Common myeloid progenitor, CD34-positive (primary cell): ENCODE measurements at regions not wholly inside any gene's neighbourhood (a gene's known extent, or its start where the extent isn't known, plus 50 kb on each side); places are given as distances from the start of the nearest gene placed in this dataset.
A peak's percentile ranks its signal among the peaks of the same experiment; 100 is the strongest.

Experiments
- CTCF ChIA-PET: fragments of 350-600 bp; sonication (Branson Sonifier 250); formaldehyde crosslinking; loops from one replicate; lab custom pipeline; 2021; ENCODE audit warnings: antibody characterized with exemption; lab: Charles Lee
- POLR2A ChIA-PET: fragments of 350-600 bp; sonication (Branson Sonifier 250); formaldehyde crosslinking; loops from one replicate; lab custom pipeline; 2021; ENCODE audit warnings: antibody characterized with exemption; lab: Charles Lee
- DNase-seq, 3 donors: peaks; one replicate each; pipeline versions ENCODE4 v3.0.0 to v3.0.0-alpha.2; 2013
- H3K27ac ChIP-seq, 2 experiments: 1 replicate in 1 of 2; 2 replicates in 1 of 2; pipeline ENCODE4 v1.7.0; 2013; ENCODE audit warnings: inconsistent platforms in 2 of 2, low read length in 2 of 2, mild to moderate bottlenecking in 2 of 2, low read depth in 1 of 2, moderate library complexity in 1 of 2; ENCODE audit not compliant: severe bottlenecking in 2 of 2, insufficient read depth in 1 of 2, poor library complexity in 1 of 2
- H3K27me3 ChIP-seq, 5 experiments: replicated peaks in 2 of 5; 1 replicate in 3 of 5; 2 replicates in 2 of 5; pipeline versions ENCODE4 v1.6.1 to v1.7.0; 2013; ENCODE audit warnings: low read length in 4 of 5, mild to moderate bottlenecking in 2 of 5, moderate library complexity in 2 of 5, inconsistent platforms in 1 of 5; ENCODE audit not compliant: insufficient read depth in 5 of 5, control insufficient read depth in 4 of 5
- H3K36me3 ChIP-seq, 4 experiments: 1 replicate in 2 of 4; 2 replicates in 2 of 4; pipeline versions ENCODE4 v1.6.1 to v1.7.0; 2013; ENCODE audit warnings: low read length in 3 of 4, control low read depth in 1 of 4, mild to moderate bottlenecking in 1 of 4; ENCODE audit not compliant: control insufficient read depth in 4 of 4, insufficient read depth in 4 of 4
- H3K4me1 ChIP-seq, 4 experiments: 1 replicate in 3 of 4; 2 replicates in 1 of 4; pipeline versions ENCODE4 v1.6.1 to v1.7.1; 2013; ENCODE audit warnings: low read length in 3 of 4, mild to moderate bottlenecking in 3 of 4, control low read depth in 1 of 4, inconsistent platforms in 1 of 4, moderate library complexity in 1 of 4; ENCODE audit not compliant: control insufficient read depth in 4 of 4, insufficient read depth in 4 of 4; ENCODE audit errors: control extremely low read depth in 1 of 4
- H3K4me3 ChIP-seq, 7 experiments: 1 replicate in 4 of 7; 2 replicates in 3 of 7; pipeline versions ENCODE4 v1.5.1 to v1.7.0; 2013; ENCODE audit warnings: mild to moderate bottlenecking in 7 of 7, low read length in 6 of 7, moderate library complexity in 6 of 7, inconsistent platforms in 2 of 7, low read depth in 2 of 7, control low read depth in 1 of 7; ENCODE audit not compliant: insufficient read depth in 4 of 7, control insufficient read depth in 1 of 7; ENCODE audit errors: extremely low read depth in 1 of 7
- H3K9me3 ChIP-seq, 5 experiments: 1 replicate in 4 of 5; 2 replicates in 1 of 5; pipeline versions ENCODE4 v1.6.1 to v1.7.1; 2013; ENCODE audit warnings: low read length in 4 of 5, mild to moderate bottlenecking in 2 of 5, inconsistent platforms in 1 of 5, low read depth in 1 of 5, moderate library complexity in 1 of 5; ENCODE audit not compliant: control insufficient read depth in 4 of 5, insufficient read depth in 2 of 5; ENCODE audit errors: control extremely low read depth in 1 of 5
- WGBS: methylation state at CpG from one replicate; pipeline ENCODE4 v1.1.5; 2013; ENCODE audit not compliant: insufficient coverage; 5-methylcytosine and 5-hydroxymethylcytosine counted together

DNA sequence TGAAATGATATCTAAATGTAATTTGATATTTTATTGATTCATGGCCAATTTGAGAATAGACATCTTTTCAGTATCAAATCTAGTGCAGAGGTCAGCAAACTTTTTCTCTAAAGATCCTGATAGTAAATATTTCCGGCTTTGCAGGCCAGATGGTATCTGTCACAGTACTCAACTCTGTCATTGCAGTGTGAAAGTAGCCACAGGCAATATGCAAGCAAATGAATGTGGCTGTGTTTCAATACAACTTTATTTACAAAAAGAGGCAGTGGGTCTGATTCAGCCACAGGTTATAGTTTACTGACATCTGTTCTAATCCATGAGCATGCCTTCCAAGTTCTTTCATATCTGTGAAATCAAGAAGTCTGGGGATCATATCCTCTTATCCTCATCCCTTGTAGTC, 221.2 kb downstream of the PRDM2 start:
- WGBS: no CpG with 5 or more reads among the region's 1 CpG
- DNase-seq: no peak
- peaks cover 0 to 11% (median 3%) of the 10 kb centered on the region in 5 experiments for H3K27me3 ChIP-seq
- CTCF ChIA-PET: no interaction called here
- peaks cover 0 to 4% (median 0%) of the 10 kb centered on the region in 5 experiments for H3K9me3 ChIP-seq
- no peaks in the 10 kb centered on the region for H3K36me3 ChIP-seq
- no peaks in the 10 kb centered on the region for H3K4me1 ChIP-seq
- POLR2A ChIA-PET: no interaction called here
- no peak overlapping the region for H3K27ac ChIP-seq
- H3K4me3 ChIP-seq: no peak overlapping the region

DNA sequence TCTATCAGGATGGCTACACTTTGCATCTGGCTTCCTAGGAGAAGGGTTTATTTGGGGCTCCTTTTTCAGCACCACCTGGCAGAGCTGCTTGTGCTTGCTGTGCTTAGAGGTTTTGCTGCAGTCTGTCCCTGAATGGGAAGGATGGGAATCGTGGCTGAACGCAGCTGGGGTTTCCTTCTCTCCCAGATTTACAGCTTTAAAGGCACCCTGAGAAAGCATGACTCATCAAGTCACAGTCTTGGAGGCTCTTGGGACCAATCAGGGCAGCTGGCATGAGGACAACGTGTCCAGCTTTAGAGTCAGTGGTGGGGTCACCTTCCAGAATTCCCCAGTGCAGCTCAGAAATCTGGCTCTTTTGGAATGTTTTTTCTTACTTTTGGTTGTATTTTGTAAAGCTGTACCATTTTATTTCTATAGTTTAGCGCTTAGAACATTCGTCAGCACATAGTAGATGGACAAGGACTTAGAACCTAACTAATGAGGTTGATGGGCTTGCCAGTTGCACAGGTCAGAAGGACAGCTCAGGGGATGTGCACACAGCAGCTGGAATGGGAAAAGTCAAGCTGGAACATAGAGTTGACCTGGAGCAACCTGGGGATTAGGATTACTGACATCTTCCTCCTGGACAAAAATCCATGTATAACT, 222.6 kb downstream of the PRDM2 start:
- Histone ChIP-seq H3K27ac (no peak overlapping the region), H3K4me1 (no peaks in the 10 kb centered on the region), H3K36me3 (no peaks in the 10 kb centered on the region), H3K4me3 (no peak overlapping the region), H3K9me3 (peaks cover 0 to 4% (median 0%) of the 10 kb centered on the region in 5 experiments), H3K27me3 (peaks cover 0 to 18% (median 2%) of the 10 kb centered on the region in 5 experiments)
- 78% methylated on average over 3 of the region's 5 CpGs for WGBS
- ChIA-PET POLR2A (no interaction called here), CTCF (no interaction called here)
- no peak for DNase-seq

DNA sequence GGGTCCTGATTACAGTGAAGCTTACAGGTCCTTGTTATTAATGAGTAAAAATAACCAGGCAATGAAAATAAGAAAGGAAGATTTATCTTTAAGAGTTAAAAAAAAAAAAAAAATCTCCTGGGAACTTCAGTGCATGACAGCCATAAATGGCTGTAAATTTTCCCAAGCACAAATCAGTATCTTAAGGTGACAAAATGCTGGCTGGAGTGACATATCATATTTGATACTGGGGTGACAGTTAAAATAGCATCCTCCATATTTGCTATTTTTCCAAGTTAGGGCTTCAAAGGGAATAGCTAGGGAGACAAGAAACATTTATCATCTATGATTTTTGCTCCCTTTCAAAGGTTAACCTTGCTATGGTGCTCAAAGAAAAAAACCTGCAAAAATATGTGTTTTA, 226.6 kb downstream of the PRDM2 start:
- CTCF ChIA-PET: no interaction called here

DNA sequence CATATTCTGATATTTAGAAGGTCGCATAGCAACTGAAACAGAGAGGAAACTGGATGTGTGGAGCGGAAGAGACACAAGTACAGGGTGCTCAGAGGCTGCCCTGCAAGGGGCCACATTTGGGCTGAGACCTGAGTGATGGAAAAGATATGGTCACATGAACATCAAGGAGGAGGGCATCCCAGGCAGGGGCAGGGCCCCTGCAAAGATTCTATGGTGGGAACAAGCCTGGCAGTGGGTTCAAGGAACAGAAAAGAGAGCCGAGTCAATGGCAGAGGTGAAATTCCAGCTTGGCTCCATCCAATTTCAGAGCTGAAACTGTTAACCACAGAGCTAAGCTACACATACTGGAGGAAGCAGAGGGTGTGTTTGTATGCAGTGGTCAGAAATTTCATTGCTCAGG, 227.7 kb downstream of the PRDM2 start:
- CTCF ChIA-PET: no interaction called here

More for the DNA sequence above, 226.6 kb downstream of the PRDM2 start:
- peaks cover 0 to 25% (median 2%) of the 10 kb centered on the region in 5 experiments for H3K27me3 ChIP-seq
- DNase-seq: no peak
- H3K4me3 ChIP-seq: no peak overlapping the region
- no peak overlapping the region for H3K27ac ChIP-seq
- POLR2A ChIA-PET: no interaction called here
- H3K36me3 ChIP-seq: no peaks in the 10 kb centered on the region
- no peaks in the 10 kb centered on the region for H3K4me1 ChIP-seq
- H3K9me3 ChIP-seq: no peaks in the 10 kb centered on the region

DNA sequence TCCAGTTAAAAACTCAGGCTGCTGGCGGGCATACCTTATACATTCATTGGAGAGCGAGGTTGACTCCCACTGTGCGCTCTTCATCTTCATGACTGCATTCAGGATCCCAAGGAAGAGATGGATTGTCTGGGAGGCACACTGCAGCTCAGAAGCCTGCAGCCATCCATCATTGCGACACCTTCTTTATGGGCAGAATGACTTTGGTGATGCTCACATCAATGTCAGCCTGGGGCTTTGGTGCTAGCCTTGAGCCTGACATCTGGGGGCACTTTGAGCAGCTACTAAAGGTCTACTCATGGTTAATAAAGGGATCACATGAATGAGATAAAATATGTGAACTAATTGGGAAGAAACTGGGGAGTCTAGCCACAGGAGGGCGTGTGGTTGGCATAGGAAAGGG, 229.3 kb downstream of the PRDM2 start:
- H3K27me3 ChIP-seq: peaks cover 0 to 19% (median 2%) of the 10 kb centered on the region in 5 experiments
- H3K27ac ChIP-seq: no peak overlapping the region
- no peaks in the 10 kb centered on the region for H3K4me1 ChIP-seq
- H3K36me3 ChIP-seq: no peaks in the 10 kb centered on the region
- ChIA-PET CTCF (no interaction called here), POLR2A (no interaction called here)
- 91% methylated on average over 4 of the region's 5 CpGs for WGBS
- no peaks in the 10 kb centered on the region for H3K9me3 ChIP-seq
- DNase-seq: no peak
- no peak overlapping the region for H3K4me3 ChIP-seq

More for the DNA sequence above, 227.7 kb downstream of the PRDM2 start:
- POLR2A ChIA-PET: no interaction called here
- no peaks in the 10 kb centered on the region for H3K9me3 ChIP-seq
- DNase-seq: no peak
- H3K4me1 ChIP-seq: no peaks in the 10 kb centered on the region
- no peak overlapping the region for H3K4me3 ChIP-seq
- H3K27ac ChIP-seq: no peak overlapping the region
- peaks cover 0 to 19% (median 2%) of the 10 kb centered on the region in 5 experiments for H3K27me3 ChIP-seq
- no peaks in the 10 kb centered on the region for H3K36me3 ChIP-seq
- WGBS: 96% methylated on average over 3 of the region's 3 CpGs

DNA sequence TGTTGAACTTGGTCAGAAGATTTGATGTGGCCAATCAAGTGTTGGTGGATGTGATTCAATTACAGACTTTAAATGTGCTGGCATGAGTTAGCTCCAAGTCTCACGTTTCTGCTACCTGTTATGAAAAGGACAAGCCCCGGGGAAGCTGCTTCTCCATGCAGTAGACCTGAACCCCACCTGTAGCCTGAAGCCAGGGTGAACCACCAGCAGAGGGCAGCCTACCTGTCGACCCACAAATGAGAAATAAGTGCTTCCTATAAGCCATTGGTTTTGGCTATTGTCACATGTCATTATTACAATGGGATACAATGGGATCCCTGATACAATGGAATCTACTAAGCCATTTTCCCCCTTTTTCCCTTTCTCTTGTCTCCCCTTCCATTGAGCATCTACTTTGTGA, 230.2 kb downstream of the PRDM2 start:
- Histone ChIP-seq H3K4me3 (no peak overlapping the region), H3K4me1 (no peaks in the 10 kb centered on the region), H3K27ac (no peak overlapping the region), H3K27me3 (peaks cover 0 to 18% (median 2%) of the 10 kb centered on the region in 5 experiments), H3K36me3 (no peaks in the 10 kb centered on the region), H3K9me3 (no peaks in the 10 kb centered on the region)
- ChIA-PET CTCF (no interaction called here), POLR2A (no interaction called here)
- 21% methylated on average over 3 of the region's 3 CpGs for WGBS
- peak; percentile 6 to 26 (median 18) for DNase-seq

DNA sequence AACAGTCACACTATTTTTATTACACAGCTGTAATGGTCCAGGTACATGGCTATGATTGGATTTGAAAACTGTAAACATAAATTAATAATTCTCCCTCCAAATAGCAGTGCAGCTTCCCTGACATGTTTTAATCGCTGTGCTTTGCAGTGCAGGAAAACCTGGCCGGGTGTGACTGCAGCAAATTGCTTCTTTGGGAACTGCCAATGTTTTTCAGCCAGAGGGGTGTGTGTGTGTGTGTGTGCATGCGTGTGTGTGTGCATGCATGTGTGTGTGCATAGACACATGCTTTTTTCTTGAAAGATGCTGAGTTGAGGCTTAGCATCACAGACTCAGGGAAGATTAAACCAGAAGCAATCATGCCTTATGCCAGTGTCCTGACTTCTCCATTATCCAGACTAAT, 231.2 kb downstream of the PRDM2 start:
- ChIA-PET CTCF (no interaction called here), POLR2A (no interaction called here)
- no peaks in the 10 kb centered on the region for H3K9me3 ChIP-seq
- H3K4me1 ChIP-seq: no peaks in the 10 kb centered on the region
- peaks cover 0 to 15% (median under 1%) of the 10 kb centered on the region in 5 experiments for H3K27me3 ChIP-seq
- no peak overlapping the region for H3K4me3 ChIP-seq
- DNase-seq: no peak
- H3K36me3 ChIP-seq: no peaks in the 10 kb centered on the region
- no CpG with 5 or more reads among the region's 3 CpGs for WGBS
- no peak overlapping the region for H3K27ac ChIP-seq
